ENCODE measurements at regions not wholly inside any gene's neighbourhood (a gene's known extent, or its start where the extent isn't known, plus 50 kb on each side); places are given as distances from the start of the nearest gene placed in this dataset.
A peak's percentile ranks its signal among the peaks of the same experiment; 100 is the strongest.

GRCh38 chr5:38643616-38644015 lies 87.2 kb upstream of the LIFR start:
- DNase-seq (ENCODE audit: low spot score), result no peak

- no peak for DNase-seq (ENCODE audit: low spot score)
Observed at GRCh38 chr5:38645508-38645907, 89.1 kb upstream of the LIFR start.

GRCh38 chr5:38648703-38649291 lies 92.4 kb upstream of the LIFR start:
- DNase-seq (ENCODE audit: low spot score), result no peak

DNA sequence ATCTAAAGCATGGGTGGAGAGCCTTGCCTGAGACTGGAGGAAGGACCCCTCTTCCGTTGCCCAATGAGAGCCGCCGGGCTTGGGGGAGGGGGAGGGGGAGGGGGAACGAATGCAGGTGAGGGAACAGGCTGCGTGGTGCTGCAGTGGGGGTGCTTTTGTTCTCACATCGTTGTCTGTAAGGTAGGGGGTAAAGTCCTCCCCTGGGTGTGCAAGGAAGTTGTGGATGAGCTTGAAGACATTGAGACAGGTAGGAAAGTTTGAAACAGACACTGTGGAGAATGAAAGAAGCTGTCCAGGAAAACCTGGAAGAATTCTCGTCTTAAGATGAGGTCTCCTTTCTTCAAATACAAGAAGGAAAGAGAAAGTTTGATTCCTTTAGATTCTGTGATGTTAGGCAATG lies 94.1 kb upstream of the LIFR start:
- DNase-seq (ENCODE audit: low spot score), result no peak

DNA sequence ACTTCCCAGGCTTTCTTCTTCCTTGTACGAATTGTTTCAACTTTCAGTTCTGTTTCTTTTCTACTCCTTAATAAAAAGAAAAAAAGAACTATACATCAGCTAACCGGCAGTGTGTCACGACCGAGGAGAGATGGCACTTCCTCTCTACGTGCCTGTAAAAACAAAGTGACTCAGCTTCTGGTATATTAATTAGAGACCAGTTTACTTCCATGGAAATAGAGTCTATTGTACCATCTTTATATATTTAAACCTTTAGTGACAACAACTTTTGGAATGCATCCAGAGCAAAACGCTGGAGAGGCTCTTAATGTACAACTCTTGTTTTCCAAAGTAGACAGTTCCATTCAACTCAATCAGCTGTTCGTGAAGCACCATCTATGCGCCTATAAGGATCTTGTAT lies 94.5 kb upstream of the LIFR start:
- no peak for DNase-seq (ENCODE audit: low spot score)

DNA sequence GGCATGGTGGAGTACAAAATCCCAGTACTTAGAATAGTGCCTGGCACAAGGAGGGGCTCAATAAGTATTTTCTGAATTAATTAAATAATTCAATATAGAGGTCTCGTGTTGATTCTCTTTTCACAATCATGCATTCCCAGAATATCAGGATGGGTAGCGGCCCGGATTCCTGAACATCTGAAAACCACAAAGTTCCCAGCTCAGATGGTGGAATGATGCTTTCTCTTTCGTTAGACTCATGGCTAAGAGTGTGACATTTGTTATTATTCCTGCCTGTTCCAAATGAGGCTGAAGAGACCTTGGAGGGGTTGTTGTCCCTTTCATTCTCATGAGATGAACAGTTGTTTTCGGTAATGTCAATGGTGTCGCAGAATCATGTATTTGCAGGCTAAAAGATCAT lies 95.4 kb upstream of the LIFR start:
- DNase-seq (ENCODE audit: low spot score), result no peak

DNA sequence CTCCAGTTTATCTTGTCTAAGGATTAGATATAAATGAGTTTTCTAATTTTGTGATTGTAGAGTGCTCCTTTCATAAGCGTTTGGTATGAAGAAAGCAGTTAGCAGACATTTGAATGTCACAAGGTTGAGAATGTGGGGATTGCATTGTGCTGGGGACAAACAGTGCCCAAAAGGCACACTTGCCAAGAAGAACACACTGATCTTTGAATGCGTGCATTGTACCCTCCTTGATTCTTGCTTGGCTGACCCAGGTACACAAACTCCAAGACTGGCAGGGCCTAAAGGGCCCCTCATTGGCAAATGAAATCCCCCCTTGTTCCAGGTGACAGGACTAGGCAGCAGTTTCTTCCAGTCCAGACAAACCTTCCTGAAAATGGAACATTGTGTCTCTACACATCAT lies 96.9 kb upstream of the LIFR start:
- no peak for DNase-seq (ENCODE audit: low spot score)

DNA sequence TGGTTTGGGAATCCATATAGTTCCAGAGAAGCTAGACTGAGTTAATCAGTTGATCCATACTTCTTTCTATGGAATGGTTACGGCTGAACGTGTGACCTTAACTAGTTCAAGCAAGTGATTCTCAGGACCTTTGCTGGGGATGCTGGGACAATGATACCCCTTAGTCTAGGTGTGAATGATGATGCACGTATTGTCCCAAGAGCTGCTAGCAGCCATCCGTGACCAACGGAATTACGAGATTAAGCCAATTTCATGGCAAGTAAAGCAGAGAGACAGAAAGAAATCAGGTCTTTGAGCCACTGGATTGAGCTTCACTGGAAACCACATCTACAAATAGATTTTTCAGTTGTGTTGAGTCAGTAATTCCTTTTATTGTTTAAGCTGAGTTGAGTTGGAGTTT lies 99.2 kb upstream of the LIFR start:
- DNase-seq (ENCODE audit: low spot score), result no peak

DNA sequence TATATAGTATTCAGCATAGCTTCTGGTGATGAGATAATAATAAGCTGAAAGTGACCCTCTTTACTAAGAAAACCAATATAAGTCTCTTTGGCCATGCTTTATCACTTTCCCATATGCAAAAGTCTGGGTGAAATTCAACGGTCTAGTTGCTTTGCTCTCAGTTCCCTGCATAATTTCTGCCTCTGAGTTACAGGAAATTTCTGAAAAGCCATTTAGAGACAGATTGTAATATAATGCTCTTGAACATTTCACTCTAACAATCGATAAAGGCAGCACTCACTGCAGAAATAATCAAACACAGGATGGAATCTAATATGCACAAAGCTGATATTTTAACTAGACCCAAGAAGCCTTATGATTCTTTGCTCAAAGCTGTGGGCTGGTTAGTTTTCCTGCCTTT lies 100.1 kb upstream of the LIFR start:
- no peak for DNase-seq (ENCODE audit: low spot score)

- DNase-seq (ENCODE audit: low spot score), result no peak
Observed at GRCh38 chr5:38657020-38657419, 100.6 kb upstream of the LIFR start.

GRCh38 chr5:38660194-38660668 lies 103.8 kb upstream of the LIFR start:
- DNase-seq (ENCODE audit: low spot score), result no peak

DNA sequence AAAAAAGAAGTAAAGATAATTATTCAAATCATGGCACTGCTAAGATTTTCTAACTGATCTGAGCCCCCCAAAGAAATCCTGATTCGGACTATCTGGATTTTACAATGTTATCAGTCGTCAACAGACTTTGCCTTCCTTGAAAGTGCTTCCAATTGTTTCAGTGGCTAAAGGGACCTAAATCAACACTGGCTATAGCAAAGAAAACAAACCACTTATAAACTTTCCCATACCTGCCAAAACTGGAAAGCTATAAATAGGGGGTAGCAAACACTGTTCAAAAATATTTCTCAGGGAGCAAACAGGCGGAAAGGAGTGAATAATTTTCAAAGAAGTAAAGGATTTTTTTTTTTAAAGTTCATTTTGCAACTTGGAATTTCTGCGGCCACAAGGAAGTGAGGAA lies 105.6 kb upstream of the LIFR start:
- no peak for DNase-seq (ENCODE audit: low spot score)

DNA sequence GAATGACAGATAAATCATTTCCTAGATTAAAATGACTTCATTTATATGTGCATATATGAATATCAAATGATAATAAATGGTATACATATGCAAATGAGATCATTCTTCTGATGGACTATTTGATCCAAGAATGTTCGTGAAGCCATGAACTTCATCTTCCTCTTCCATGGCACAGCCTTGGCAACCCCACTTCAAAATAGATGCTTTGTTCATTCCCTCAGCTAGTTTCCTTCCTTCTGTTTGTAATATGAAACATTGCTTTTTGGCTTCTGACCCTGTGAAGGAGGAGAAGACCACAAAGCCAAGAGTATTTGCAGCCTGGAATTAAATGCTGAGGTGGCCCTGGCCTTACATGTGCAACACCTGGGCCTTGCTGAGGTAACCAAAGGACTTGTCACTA lies 106.8 kb upstream of the LIFR start:
- no peak for DNase-seq (ENCODE audit: low spot score)

DNA sequence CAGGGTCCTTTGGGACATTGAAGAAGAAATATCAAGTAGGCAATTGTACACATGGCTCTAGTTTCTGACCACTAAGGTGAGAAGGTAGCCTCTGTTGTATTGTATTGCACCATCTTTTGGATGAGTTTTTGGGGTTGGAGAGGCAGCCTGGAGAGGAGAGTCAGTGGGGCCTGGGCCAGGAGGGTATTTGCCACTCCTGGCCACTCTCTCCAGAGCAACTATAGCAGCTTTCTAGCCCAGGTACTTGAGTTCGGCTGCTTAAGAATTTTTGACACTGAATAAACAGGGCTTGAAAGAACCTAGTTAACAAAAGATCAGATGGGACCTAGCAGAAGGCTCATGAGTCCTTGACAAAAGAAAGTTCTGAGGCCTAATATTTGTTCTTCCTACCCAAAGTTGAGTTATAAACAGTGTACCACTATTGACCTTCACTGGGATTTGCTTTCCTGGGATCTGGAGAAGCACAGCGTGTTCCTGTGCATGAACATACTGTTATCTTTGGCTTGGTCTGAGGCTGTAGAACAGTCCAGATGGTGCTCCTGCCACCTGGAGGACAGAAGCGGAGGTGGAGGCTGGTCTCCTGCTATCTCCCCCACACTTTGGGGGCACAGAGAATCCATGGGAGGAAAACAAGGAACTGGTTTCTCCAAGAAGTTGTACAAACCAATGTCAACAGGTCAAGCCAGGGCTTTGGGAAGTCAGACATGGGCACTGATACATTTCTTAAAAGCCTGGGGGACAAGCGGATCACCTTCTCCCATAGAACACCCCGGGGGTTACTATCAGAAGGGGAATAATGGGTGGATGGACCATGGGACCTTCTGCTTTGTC lies 110.4 kb upstream of the LIFR start:
- peak; percentile 24 for DNase-seq (ENCODE audit: low spot score)

- DNase-seq (ENCODE audit: low spot score), result no peak
Observed at GRCh38 chr5:38667499-38667776, 111.0 kb upstream of the LIFR start.

- DNase-seq (ENCODE audit: low spot score), result no peak
Observed at GRCh38 chr5:38669361-38669880, 113.0 kb upstream of the LIFR start.

DNA sequence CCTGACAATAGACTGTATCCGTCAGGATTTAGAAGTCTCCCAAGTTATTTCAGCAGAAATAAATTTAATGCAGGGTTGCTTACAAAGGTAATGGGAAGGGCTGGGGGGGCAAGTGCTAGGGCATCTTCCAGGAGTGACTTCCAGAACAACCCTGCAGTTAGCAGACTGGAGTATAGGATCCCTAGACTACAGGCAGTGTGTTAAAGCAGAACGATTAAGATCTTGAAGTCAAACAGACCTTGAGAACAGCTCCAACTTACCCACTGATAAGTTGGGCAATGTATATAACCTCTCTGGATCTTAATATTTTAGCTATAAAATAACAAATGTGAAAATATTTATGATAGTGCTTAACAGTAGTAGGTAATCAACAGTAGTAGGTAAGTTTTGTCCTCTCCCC lies 113.6 kb upstream of the LIFR start:
- DNase-seq (ENCODE audit: low spot score), result no peak

GRCh38 chr5:38670878-38671277 lies 114.4 kb upstream of the LIFR start:
- DNase-seq (ENCODE audit: low spot score), result no peak

DNA sequence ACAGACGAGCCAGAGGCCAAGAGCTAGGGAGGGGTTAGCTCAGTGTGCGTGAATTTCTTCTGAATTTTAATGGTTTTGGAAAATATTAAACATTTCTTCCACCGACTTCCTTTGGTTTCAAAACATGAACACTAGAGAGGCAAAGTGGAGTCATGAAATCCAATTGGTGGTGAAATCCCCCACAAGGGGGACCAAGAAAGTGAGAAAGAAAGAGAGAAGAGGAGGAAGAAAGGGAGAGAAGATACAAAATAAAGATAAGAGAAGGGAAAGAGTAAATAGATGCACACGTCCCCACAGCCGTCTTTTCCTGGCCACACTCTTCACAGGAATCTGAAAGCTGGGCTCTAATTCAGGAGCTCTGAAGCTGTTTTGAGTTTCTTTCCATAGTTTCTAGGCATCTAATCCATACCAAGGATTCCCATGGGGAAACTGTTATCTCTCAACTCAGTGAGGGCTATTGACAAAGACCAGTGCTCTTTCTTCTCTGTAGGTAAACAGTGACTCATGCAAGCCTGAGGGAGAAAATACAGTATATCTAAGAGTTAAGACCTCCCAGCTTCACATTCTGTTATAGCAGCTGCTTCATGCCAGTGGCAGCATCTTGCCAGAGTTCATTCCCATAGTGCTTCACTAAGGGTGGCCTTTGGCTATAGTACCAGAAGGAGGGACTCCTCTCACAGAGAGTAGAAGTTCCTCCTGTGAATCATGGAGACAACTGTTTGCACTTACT lies 115.8 kb upstream of the LIFR start:
- DNase-seq (ENCODE audit: low spot score), result no peak

DNA sequence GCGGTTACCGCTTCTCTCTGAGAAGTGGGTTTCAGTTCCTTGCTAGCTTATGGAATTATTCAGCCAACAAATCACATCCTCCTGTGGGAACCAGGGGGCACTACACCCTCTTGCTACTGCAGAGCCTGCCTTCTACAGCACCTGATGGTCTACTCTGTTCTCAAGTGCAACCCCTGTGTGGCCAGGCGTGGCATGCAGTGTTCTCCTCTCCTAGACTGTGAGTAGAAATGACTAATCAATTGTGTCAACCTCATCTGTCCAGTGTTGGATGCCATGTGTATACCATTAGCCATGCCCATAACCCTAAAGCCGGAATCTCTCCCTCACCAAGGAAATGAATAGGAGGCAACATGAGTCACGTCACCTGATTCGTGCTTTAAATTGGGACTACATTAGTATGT lies 117.2 kb upstream of the LIFR start:
- DNase-seq (ENCODE audit: low spot score), result peak; percentile 9

DNA sequence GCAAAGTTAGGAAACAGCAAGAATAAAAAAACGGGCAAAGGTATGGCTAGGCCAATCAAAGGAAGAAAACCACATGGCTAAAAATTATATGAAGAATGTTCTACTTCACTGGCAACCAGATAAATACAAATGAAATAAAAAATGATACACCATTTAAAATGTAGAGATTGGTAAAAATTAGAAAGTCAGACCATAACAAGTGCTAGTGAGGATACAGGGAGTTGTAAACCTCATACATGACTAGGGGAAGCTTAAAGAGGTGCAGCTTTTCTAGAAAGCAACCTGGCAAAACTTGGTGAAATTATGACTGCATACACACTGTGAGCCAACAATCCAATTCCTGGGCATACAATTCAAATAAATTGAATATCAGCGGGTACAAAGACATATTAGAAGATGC lies 119.0 kb upstream of the LIFR start:
- DNase-seq (ENCODE audit: low spot score), result no peak

DNA sequence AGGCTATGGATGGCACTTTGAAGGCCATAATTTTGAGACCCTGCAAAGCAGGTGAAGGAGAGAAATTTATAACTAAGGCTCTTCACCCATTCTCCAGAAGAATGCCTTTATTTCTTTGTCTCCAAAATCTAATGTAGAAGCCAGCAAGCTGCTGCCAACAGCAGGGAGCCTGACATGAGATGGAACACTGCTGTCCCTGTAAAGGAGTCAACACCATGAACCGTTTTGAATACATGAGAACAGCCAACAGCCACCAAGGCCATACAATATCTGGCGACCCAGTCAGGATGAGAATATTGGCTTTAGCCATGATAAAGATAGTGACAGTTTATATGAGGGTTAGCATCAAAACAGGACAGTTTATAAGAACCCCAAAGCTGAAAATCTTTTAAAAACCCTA lies 121.2 kb upstream of the LIFR start:
- no peak for DNase-seq (ENCODE audit: low spot score)

- DNase-seq (ENCODE audit: low spot score), result no peak
Observed at GRCh38 chr5:38678076-38678475, 121.6 kb upstream of the LIFR start.
